Right forelimb (tissue), 1 donor: ENCODE measurements at regions not wholly inside any gene's neighbourhood (a gene's known extent, or its start where the extent isn't known, plus 50 kb on each side); places are given as distances from the start of the nearest gene placed in this dataset.
"Not testable (repeated sequence)": the region's sequence is repeated elsewhere in the genome, so short reads cannot be mapped to it uniquely, and the experiment has no call there.

Experiments used
- DNase-seq: peaks from one replicate; pipeline ENCODE4 v3.0.0-alpha.2; 2018

GRCh38 chr15:87722941-87723691 is 533.4 kb downstream of the NTRK3 start:
- DNase-seq, result no peak

- DNase-seq, result no peak
Observed at GRCh38 chr15:87720235-87720634, 536.3 kb downstream of the NTRK3 start.

GRCh38 chr15:87716422-87716821 is 540.1 kb downstream of the NTRK3 start:
- DNase-seq, result no peak

GRCh38 chr15:87715252-87715651 is 541.3 kb downstream of the NTRK3 start:
- no peak for DNase-seq

GRCh38 chr15:87713475-87713879 is 543.1 kb downstream of the NTRK3 start:
- DNase-seq, result no peak

- DNase-seq, result no peak
Observed at GRCh38 chr15:87712211-87712610, 544.3 kb downstream of the NTRK3 start.

GRCh38 chr15:87711026-87711425 is 545.5 kb downstream of the NTRK3 start:
- DNase-seq, result no peak

GRCh38 chr15:87710406-87710805 is 546.1 kb downstream of the NTRK3 start:
- no peak for DNase-seq

GRCh38 chr15:87707566-87708130 is 548.9 kb downstream of the NTRK3 start:
- no peak for DNase-seq

GRCh38 chr15:87707071-87707470 is 549.5 kb downstream of the NTRK3 start:
- DNase-seq, result no peak

- DNase-seq, result no peak
Observed at GRCh38 chr15:87706001-87706400, 550.5 kb downstream of the NTRK3 start.

- DNase-seq, result no peak
Observed at GRCh38 chr15:87704276-87704675, 552.3 kb downstream of the NTRK3 start.

- no peak for DNase-seq
Observed at GRCh38 chr15:87703327-87704111, 553.0 kb downstream of the NTRK3 start.

GRCh38 chr15:87702270-87702669 is 554.3 kb downstream of the NTRK3 start:
- DNase-seq, result no peak

- not testable (repeated sequence) for DNase-seq
Observed at GRCh38 chr15:87698467-87698866, 558.1 kb downstream of the NTRK3 start.

- DNase-seq, result no peak
Observed at GRCh38 chr15:87689716-87690115, 566.8 kb downstream of the NTRK3 start.

GRCh38 chr15:87687523-87687870 is 569.0 kb downstream of the NTRK3 start:
- DNase-seq, result no peak

GRCh38 chr15:87686841-87687522 is 569.6 kb downstream of the NTRK3 start:
- no peak for DNase-seq

GRCh38 chr15:87686339-87686738 is 570.2 kb downstream of the NTRK3 start:
- no peak for DNase-seq

GRCh38 chr15:87682527-87682926 is 574.0 kb downstream of the NTRK3 start:
- no peak for DNase-seq

GRCh38 chr15:87681104-87681503 is 575.4 kb downstream of the NTRK3 start:
- no peak for DNase-seq

GRCh38 chr15:87680208-87680607 is 576.3 kb downstream of the NTRK3 start:
- no peak for DNase-seq

GRCh38 chr15:87675271-87675670 is 581.3 kb downstream of the NTRK3 start:
- no peak for DNase-seq
